Heart left ventricle (tissue), 13 donors: ENCODE measurements at regions not wholly inside any gene's neighbourhood (a gene's known extent, or its start where the extent isn't known, plus 50 kb on each side); places are given as distances from the start of the nearest gene placed in this dataset.

Experiments used
- CTCF ChIP-seq, 12 donors: fragments of 200-600 bp; sonication (generic) in 4 of 12; IDR thresholded peaks; one replicate each; pipeline versions ENCODE4 v1.5.0 to v1.8.0; 2018 to 2022; ENCODE audit warnings: antibody characterized with exemption in 12 of 12, mild to moderate bottlenecking in 5 of 12
- POLR2A ChIP-seq, 2 donors: fragments of 450-650 bp; IDR thresholded peaks; one replicate each; pipeline ENCODE4 v1.6.1; 2017; ENCODE audit warnings: antibody characterized with exemption in 2 of 2, mild to moderate bottlenecking in 2 of 2, moderate library complexity in 2 of 2
- donor health status: ischemic (EF 13 %, LVEDD 7.1; RV severe dilation, severe dysfunction).
- donor health status: DM: no; HTN: yes; CAD: no.
- donor health status: DM: no; HTN: no; CAD: no.
- donor health status: ischemic (EF 25% LVEDD 6.9; RV normal size, moderate dysfunction).
- donor health status: ischemic (EF 25% LVEDD 5.7; RV mildly dilated, moderate dysfunction).
- donor health status: ischemic (EF 35%, LVEDD 5.7; RV mildly dilated, moderate dysfunction).
- donor health status: nonischemic (EF 11% LVEDD 7.7; RV severe dilation, severe dysfunction).
- donor health status: DM: yes; HTN: yes; CAD: no.
- donor health status: PGD.
- donor health status: ischemic (EF 29% LVEDD 5.4; RV normal size, mild dysfunction).
- donor health status: nonischemic (EF 23%, LVEDD 6.1; RV moderate dilation, normal function).

DNA sequence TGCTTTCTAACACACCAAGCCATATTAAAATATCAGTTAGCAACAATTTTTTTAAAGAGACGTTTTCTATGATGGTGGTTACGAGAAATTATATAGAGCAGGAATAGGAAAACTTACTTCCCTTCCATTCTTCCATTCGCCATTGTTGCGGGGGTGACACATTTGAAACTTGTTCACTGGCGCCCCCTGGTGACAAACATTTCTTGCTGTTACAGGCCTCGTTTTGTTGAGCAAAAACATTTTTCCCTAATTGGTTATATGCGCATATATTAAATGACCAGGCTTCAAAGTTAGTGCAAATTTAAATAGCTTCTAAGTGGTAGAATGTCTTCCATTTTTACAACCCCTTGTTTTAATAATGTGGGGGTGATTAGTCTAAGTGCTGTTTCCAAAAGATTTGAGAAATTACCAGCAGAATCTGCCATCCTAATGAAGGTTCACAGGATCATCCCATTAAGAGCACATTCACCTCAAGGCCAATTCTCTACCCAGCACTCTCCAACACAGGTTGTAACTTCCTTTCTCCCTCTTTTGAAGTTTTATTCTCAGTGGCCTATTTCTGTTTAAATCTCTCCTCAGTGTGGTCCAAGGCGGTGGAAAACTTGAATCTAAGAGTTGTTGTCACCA is 1124.7 kb downstream of the FLRT2 start:
- no peak for TF ChIP-seq POLR2A (IDR thresholded peaks at IDR 0.05)
- peak in 9 of 12 donors; percentile 10 to 47 (median 39) for TF ChIP-seq CTCF (IDR thresholded peaks at IDR 0.05)
